ENCODE measurements at regions not wholly inside any gene's neighbourhood (a gene's known extent, or its start where the extent isn't known, plus 50 kb on each side); places are given as distances from the start of the nearest gene placed in this dataset.

DNA sequence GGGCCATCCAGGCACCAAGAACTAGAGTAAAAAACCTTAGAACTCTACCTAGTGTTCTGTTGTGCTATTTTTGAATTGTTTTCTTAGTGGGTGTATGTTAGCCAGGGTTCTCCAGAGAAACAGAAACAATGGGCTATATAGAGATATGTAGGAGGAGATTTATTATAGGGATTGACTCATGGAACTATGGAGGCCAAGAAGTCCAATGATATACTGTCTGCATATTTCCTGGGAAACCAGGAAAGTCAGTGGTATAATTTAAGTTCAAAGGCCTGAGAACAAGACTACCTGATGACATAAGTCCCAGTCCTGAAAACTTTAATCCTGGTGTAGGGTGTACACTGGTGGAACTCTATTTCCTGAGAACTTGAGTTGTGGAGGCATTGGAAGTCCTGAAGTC lies 108.7 kb upstream of the ACVR1 start:
- TF ChIP-seq POLR2AphosphoS5 (IDR thresholded peaks at IDR 0.05): no peak
- TF ChIP-seq, protein P1, sequence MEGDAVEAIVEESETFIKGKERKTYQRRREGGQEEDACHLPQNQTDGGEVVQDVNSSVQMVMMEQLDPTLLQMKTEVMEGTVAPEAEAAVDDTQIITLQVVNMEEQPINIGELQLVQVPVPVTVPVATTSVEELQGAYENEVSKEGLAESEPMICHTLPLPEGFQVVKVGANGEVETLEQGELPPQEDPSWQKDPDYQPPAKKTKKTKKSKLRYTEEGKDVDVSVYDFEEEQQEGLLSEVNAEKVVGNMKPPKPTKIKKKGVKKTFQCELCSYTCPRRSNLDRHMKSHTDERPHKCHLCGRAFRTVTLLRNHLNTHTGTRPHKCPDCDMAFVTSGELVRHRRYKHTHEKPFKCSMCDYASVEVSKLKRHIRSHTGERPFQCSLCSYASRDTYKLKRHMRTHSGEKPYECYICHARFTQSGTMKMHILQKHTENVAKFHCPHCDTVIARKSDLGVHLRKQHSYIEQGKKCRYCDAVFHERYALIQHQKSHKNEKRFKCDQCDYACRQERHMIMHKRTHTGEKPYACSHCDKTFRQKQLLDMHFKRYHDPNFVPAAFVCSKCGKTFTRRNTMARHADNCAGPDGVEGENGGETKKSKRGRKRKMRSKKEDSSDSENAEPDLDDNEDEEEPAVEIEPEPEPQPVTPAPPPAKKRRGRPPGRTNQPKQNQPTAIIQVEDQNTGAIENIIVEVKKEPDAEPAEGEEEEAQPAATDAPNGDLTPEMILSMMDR (IDR thresholded peaks at IDR 0.05 in 8 of 11, conservative IDR thresholded peaks at IDR 0.05 in 3 of 11): no peak
- no peak for TF ChIP-seq POLR2A (IDR thresholded peaks at IDR 0.05)
